ENCODE measurements at regions not wholly inside any gene's neighbourhood (a gene's known extent, or its start where the extent isn't known, plus 50 kb on each side); places are given as distances from the start of the nearest gene placed in this dataset.

DNA sequence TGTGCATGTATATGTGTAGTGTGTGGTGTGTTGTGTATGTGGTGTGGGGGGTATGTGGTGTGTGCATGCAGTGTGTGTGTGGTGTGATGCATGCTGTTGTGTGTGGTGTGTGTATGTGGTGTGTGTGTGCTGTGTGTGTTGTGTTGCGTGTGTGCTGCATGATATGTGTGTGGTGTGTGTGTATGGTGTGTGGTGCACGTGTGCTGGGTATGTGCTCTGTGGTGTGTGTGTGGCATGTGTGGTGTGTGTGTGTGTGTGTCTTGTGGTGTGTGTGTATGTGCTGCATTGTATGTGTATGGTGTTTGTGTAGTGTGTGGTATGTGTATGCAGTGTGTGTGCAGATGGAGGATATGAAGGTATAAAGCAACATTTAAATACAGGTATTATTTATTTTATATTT, 50.5 kb upstream of the CKS2 start:
- H3K9me2 ChIP-seq (ENCODE audit: insufficient read depth, low read length): no peaks in the 10 kb centered on the region
- no peaks in the 10 kb centered on the region for H3F3A ChIP-seq (ENCODE audit: insufficient read depth, low read length, poor library complexity, severe bottlenecking)
- H3K27me3 ChIP-seq (ENCODE audit: insufficient read depth, low read depth, low read length): no peaks in the 10 kb centered on the region
- no peak overlapping the region for H3K27ac ChIP-seq (ENCODE audit: low read length)
- no peaks in the 10 kb centered on the region for H3K79me2 ChIP-seq (replicated peaks; ENCODE audit: insufficient read depth, low read length)
- no peak overlapping the region for H3K4me2 ChIP-seq (ENCODE audit: low read length)
- no peak overlapping the region for H3K4me3 ChIP-seq (ENCODE audit: low read length)
- H2AFZ ChIP-seq (ENCODE audit: low read depth, low read length): no peak overlapping the region
- no peaks in the 10 kb centered on the region for H4K20me1 ChIP-seq (ENCODE audit: insufficient read depth)
- no peaks in the 10 kb centered on the region for H3K36me3 ChIP-seq (ENCODE audit: insufficient read depth, low read length)
- no peaks in the 10 kb centered on the region for H3K9me3 ChIP-seq (ENCODE audit: low read length)
- H3K9ac ChIP-seq (ENCODE audit: low read length): no peak overlapping the region
- TF ChIP-seq POLR2AphosphoS5 (IDR thresholded peaks at IDR 0.05): no peak
- TF ChIP-seq, protein P1, sequence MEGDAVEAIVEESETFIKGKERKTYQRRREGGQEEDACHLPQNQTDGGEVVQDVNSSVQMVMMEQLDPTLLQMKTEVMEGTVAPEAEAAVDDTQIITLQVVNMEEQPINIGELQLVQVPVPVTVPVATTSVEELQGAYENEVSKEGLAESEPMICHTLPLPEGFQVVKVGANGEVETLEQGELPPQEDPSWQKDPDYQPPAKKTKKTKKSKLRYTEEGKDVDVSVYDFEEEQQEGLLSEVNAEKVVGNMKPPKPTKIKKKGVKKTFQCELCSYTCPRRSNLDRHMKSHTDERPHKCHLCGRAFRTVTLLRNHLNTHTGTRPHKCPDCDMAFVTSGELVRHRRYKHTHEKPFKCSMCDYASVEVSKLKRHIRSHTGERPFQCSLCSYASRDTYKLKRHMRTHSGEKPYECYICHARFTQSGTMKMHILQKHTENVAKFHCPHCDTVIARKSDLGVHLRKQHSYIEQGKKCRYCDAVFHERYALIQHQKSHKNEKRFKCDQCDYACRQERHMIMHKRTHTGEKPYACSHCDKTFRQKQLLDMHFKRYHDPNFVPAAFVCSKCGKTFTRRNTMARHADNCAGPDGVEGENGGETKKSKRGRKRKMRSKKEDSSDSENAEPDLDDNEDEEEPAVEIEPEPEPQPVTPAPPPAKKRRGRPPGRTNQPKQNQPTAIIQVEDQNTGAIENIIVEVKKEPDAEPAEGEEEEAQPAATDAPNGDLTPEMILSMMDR (IDR thresholded peaks at IDR 0.05; ENCODE audit: poor library complexity, severe bottlenecking): no peak
- no peak for TF ChIP-seq TAF1 (IDR thresholded peaks at IDR 0.05; ENCODE audit: low read depth)
- TF ChIP-seq MXI1 (conservative IDR thresholded peaks at IDR 0.05; ENCODE audit: poor library complexity, severe bottlenecking): no peak
- TF ChIP-seq EP300 (conservative IDR thresholded peaks at IDR 0.05; ENCODE audit: poor library complexity, severe bottlenecking): no peak
- no peak for TF ChIP-seq SMC3 (conservative IDR thresholded peaks at IDR 0.05; ENCODE audit: poor library complexity)
- TF ChIP-seq REST (IDR thresholded peaks at IDR 0.05; ENCODE audit: borderline replicate concordance): no peak
- TF ChIP-seq RAD21 (conservative IDR thresholded peaks at IDR 0.05): no peak

All from neural cell (in vitro differentiated cells).